DND-41 (cell line): ENCODE measurements at regions not wholly inside any gene's neighbourhood (a gene's known extent, or its start where the extent isn't known, plus 50 kb on each side); places are given as distances from the start of the nearest gene placed in this dataset.
"Not testable (repeated sequence)": the region's sequence is repeated elsewhere in the genome, so short reads cannot be mapped to it uniquely, and the experiment has no call there.

Source experiments
- ATAC-seq: fragments of 200-7000 bp; cut with Tn5 transposase; 3 replicates; pipeline ENCODE4 v1.9.1; 2021; ENCODE audit warnings: low read depth; ENCODE audit not compliant: insufficient read depth
- DNase-seq: peaks from one replicate; pipeline ENCODE4 v3.0.0-alpha.2; 2020
- H2AFZ ChIP-seq: 2 replicates; pipeline ENCODE4 v1.6.0; 2012; ENCODE audit warnings: low read depth, low read length
- H3K27ac ChIP-seq: 2 replicates; pipeline ENCODE4 v1.5.1; 2012; ENCODE audit warnings: low read length, inconsistent platforms
- H3K27me3 ChIP-seq: fragments of 200-600 bp; sonication (generic); 2 replicates; pipeline ENCODE4 v1.6.0; 2012; ENCODE audit warnings: low read length, mild to moderate bottlenecking, inconsistent platforms; ENCODE audit not compliant: insufficient read depth, poor library complexity
- H3K36me3 ChIP-seq: 2 replicates; pipeline ENCODE4 v1.5.1; 2012; ENCODE audit warnings: low read length, inconsistent platforms; ENCODE audit not compliant: insufficient read depth
- H3K4me1 ChIP-seq: 2 replicates; pipeline ENCODE4 v1.5.1; 2012; ENCODE audit warnings: mild to moderate bottlenecking, low read length; ENCODE audit not compliant: insufficient read depth
- H3K4me2 ChIP-seq: 2 replicates; pipeline ENCODE4 v1.6.0; 2012; ENCODE audit warnings: mild to moderate bottlenecking, moderate library complexity, low read length, inconsistent platforms; ENCODE audit not compliant: insufficient read depth
- H3K4me3 ChIP-seq, 2 experiments: fragments of 200-600 bp in 1 of 2; shearing (Covaris generic) in 1 of 2; 2 replicates each; pipeline ENCODE4 v1.5.1; 2012 to 2016; ENCODE audit warnings: inconsistent platforms in 2 of 2, low read length in 2 of 2, mild to moderate bottlenecking in 2 of 2, low read depth in 1 of 2, moderate library complexity in 1 of 2
- H3K79me2 ChIP-seq: 2 replicates; pipeline ENCODE4 v1.6.0; 2012; ENCODE audit warnings: low read length, inconsistent platforms; ENCODE audit not compliant: insufficient read depth
- H3K9ac ChIP-seq: 2 replicates; pipeline ENCODE4 v1.6.0; 2012; ENCODE audit warnings: low read depth, mild to moderate bottlenecking, inconsistent platforms, low read length, moderate library complexity
- H3K9me3 ChIP-seq: 2 replicates; pipeline ENCODE4 v1.5.1; 2012; ENCODE audit warnings: low read length, moderate library complexity, mild to moderate bottlenecking, inconsistent platforms; ENCODE audit not compliant: insufficient read depth, severe bottlenecking
- H4K20me1 ChIP-seq: 2 replicates; pipeline ENCODE4 v1.6.0; 2012; ENCODE audit warnings: low read length; ENCODE audit not compliant: insufficient read depth
- EZH2 ChIP-seq: IDR thresholded peaks from 3 replicates; pipeline ENCODE4 v1.6.1; 2012; ENCODE audit warnings: borderline replicate concordance, low read depth, mild to moderate bottlenecking, moderate library complexity, low read length, inconsistent platforms; ENCODE audit not compliant: severe bottlenecking
- TF ChIP-seq, protein P1 (sequence below): IDR thresholded peaks from 2 replicates; pipeline ENCODE4 v1.5.1; 2012; ENCODE audit warnings: borderline replicate concordance, low read length, moderate library complexity, mild to moderate bottlenecking; ENCODE audit not compliant: poor library complexity, severe bottlenecking; ENCODE audit errors: extremely low read depth

DNA sequence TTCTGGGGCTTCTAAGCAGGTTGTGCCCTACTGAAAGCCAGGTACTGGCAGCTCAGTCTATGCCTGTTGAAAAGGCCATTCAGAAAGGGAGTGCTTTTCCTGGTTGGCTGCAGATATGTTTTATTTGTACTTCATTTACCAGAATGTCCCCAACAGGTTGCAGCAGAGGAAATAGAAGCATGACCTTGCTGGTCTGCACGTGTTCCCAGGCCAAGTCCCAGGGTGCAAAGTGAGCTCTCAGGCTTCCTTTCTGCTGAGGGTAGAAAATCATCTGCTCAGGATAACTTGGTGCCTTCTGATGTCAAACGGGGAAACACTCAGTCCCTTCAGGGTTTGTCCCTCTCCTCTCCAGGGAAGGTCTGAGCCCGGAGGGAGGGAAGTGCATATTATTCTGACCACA, 356.4 kb downstream of the BCL11B start:
- Histone ChIP-seq H3K4me1 (peaks cover 8% of the 10 kb centered on the region), H4K20me1 (no peaks in the 10 kb centered on the region), H3K9me3 (no peaks in the 10 kb centered on the region), H3K4me3 (no peak overlapping the region), H3K27ac (no peak overlapping the region), H3K27me3 (no peaks in the 10 kb centered on the region), H3K9ac (no peak overlapping the region), H3K79me2 (no peaks in the 10 kb centered on the region), H3K4me2 (no peak overlapping the region), H2AFZ (no peak overlapping the region), H3K36me3 (no peaks in the 10 kb centered on the region)
- ATAC-seq = no peak
- no peak for TF ChIP-seq EZH2
- TF ChIP-seq, protein P1, sequence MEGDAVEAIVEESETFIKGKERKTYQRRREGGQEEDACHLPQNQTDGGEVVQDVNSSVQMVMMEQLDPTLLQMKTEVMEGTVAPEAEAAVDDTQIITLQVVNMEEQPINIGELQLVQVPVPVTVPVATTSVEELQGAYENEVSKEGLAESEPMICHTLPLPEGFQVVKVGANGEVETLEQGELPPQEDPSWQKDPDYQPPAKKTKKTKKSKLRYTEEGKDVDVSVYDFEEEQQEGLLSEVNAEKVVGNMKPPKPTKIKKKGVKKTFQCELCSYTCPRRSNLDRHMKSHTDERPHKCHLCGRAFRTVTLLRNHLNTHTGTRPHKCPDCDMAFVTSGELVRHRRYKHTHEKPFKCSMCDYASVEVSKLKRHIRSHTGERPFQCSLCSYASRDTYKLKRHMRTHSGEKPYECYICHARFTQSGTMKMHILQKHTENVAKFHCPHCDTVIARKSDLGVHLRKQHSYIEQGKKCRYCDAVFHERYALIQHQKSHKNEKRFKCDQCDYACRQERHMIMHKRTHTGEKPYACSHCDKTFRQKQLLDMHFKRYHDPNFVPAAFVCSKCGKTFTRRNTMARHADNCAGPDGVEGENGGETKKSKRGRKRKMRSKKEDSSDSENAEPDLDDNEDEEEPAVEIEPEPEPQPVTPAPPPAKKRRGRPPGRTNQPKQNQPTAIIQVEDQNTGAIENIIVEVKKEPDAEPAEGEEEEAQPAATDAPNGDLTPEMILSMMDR = no peak
- no peak for DNase-seq

DNA sequence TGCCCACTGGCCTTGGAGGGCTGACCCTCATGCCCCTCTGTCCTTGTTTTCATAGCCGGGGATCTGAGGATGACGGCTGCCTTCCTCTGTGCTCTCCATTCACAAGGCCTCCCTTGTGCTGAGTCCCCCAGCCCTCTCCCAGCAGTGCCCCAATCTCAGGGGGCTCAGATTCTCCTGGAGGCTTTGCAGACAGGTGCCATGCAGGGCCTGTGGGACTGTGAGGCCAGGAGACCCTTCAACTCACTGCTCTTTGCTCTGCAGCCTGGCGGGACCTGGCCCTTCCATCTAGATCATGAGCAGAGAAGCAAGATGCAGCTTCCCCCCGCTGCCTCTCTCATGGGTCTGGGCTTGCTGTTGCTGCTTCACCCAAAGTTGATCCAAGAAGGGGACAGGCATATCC, 356.0 kb downstream of the BCL11B start:
- Histone ChIP-seq H3K27ac (no peak overlapping the region), H3K4me3 (no peak overlapping the region), H3K4me1 (peaks cover 8% of the 10 kb centered on the region), H4K20me1 (no peaks in the 10 kb centered on the region), H3K4me2 (no peak overlapping the region), H3K9ac (no peak overlapping the region), H3K27me3 (no peaks in the 10 kb centered on the region), H3K79me2 (no peaks in the 10 kb centered on the region), H2AFZ (no peak overlapping the region), H3K36me3 (no peaks in the 10 kb centered on the region), H3K9me3 (no peaks in the 10 kb centered on the region)
- TF ChIP-seq EZH2 = no peak
- TF ChIP-seq, protein P1 = no peak
- DNase-seq (no peak), ATAC-seq (no peak)

DNA sequence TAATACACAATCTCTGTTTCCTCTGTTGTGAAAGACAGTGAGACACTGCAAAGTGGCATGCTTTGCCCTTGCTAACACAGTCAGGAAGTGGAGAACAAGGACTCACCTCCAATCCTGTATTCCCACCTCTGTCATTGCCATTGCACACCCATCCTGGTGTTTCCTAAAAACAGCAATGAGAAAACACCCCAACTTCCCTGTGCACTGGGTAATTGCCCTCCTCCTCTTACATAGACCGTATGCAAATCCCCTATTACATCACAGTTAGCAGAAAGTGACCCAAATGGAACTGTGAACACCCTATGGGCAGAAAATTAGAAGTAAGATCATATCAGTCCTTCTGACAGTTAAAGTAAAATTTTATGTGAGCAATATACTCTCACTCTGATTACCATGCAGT, 355.5 kb downstream of the BCL11B start:
- Histone ChIP-seq H3K27ac (no peak overlapping the region), H3K27me3 (no peaks in the 10 kb centered on the region), H2AFZ (no peak overlapping the region), H3K4me1 (peaks cover 8% of the 10 kb centered on the region), H4K20me1 (no peaks in the 10 kb centered on the region), H3K9ac (no peak overlapping the region), H3K4me2 (no peak overlapping the region), H3K79me2 (no peaks in the 10 kb centered on the region), H3K9me3 (no peaks in the 10 kb centered on the region), H3K36me3 (no peaks in the 10 kb centered on the region), H3K4me3 (no peak overlapping the region)
- ATAC-seq (no peak), DNase-seq (no peak)
- TF ChIP-seq, protein P1 = no peak
- TF ChIP-seq EZH2 = no peak

DNA sequence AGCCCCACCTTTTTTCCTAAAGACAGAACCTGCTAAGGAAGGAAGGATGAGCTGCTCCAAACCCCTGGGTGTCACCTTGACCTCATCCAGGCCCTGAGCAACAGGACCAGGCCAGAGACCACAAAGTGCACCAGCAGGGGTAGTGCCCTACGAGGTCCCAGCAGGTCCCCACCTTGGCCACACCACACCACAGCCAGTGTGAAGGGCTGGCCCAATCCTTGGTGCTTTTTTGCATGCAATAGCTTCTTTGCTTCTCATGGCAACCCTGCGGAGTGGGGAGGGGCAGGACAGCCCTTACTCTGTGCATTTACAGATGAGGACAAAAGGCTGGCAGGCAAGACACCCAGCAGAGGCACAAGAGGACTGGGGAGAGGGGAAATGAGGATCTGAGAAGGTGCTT, 352.6 kb downstream of the BCL11B start:
- no peaks in the 10 kb centered on the region for H3K36me3 ChIP-seq
- H3K79me2 ChIP-seq = no peaks in the 10 kb centered on the region
- ATAC-seq (no peak), DNase-seq (no peak)
- H3K4me2 ChIP-seq = no peak overlapping the region
- no peaks in the 10 kb centered on the region for H3K27me3 ChIP-seq
- H4K20me1 ChIP-seq = no peaks in the 10 kb centered on the region
- no peaks in the 10 kb centered on the region for H3K9me3 ChIP-seq
- TF ChIP-seq EZH2 = no peak
- TF ChIP-seq, protein P1 = no peak
- no peak overlapping the region for H2AFZ ChIP-seq
- no peak overlapping the region for H3K27ac ChIP-seq
- H3K4me1 ChIP-seq = no peaks in the 10 kb centered on the region
- no peak overlapping the region for H3K9ac ChIP-seq
- H3K4me3 ChIP-seq = no peak overlapping the region

DNA sequence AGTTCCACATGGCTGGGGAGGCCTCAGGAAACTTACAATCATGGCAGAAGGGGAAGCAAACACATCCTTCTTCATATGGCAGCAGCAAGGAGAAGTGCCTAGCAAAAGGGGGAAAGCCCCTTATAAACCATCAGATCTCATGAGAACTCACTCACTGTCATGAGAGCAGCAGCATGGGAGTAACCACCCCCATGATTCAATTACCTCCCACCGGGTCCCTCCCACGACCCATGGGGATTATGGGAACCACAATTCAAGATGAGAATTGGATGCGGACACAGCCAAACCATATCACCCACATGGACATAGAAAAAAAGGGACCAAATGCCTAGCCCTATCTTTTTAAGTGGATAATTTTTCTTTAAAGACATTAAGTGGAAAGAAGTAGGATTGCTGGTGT, 350.7 kb downstream of the BCL11B start:
- not testable (repeated sequence) for H3K36me3 ChIP-seq, H3K27me3 ChIP-seq, H3K9ac ChIP-seq, H3K4me3 ChIP-seq, H3K27ac ChIP-seq, DNase-seq, H3K4me2 ChIP-seq, ATAC-seq, H3K79me2 ChIP-seq, H3K9me3 ChIP-seq, H2AFZ ChIP-seq, H3K4me1 ChIP-seq, H4K20me1 ChIP-seq
